ENCODE measurements at regions not wholly inside any gene's neighbourhood (a gene's known extent, or its start where the extent isn't known, plus 50 kb on each side); places are given as distances from the start of the nearest gene placed in this dataset.

DNA sequence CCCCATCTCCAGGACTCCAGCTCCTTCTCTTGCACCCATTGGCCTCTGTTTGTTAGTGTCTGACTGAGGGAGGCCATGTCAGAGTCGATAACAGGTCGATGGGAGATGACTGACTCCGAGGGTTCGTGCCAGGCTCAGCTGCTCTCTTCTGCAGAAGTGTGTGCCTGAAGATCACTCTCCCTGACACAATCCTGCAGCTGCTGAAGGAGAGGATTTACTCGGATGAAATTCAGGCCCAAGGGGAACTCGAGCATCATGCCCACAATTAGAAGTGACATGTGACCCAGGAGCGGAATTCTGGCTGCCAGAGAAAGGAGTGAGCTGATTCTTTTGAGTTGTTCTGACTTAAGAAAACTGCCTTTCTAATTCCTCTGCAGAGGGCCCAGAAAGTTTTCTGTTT lies 318.2 kb downstream of the MAFB start:
- no peaks in the 10 kb centered on the region for H3K27me3 ChIP-seq (ENCODE audit: control insufficient read depth, insufficient read depth, low read length)
- no peak overlapping the region for H3K9ac ChIP-seq (ENCODE audit: low read length)
- no peaks in the 10 kb centered on the region for H3K4me1 ChIP-seq (ENCODE audit: control insufficient read depth, insufficient read depth, low read length)
- no peaks in the 10 kb centered on the region for H3K36me3 ChIP-seq (ENCODE audit: control insufficient read depth, insufficient read depth, low read length)
- no peak overlapping the region for H3K27ac ChIP-seq (ENCODE audit: low read depth, low read length)
- no peak overlapping the region for H3K4me3 ChIP-seq (ENCODE audit: low read length)

DNA sequence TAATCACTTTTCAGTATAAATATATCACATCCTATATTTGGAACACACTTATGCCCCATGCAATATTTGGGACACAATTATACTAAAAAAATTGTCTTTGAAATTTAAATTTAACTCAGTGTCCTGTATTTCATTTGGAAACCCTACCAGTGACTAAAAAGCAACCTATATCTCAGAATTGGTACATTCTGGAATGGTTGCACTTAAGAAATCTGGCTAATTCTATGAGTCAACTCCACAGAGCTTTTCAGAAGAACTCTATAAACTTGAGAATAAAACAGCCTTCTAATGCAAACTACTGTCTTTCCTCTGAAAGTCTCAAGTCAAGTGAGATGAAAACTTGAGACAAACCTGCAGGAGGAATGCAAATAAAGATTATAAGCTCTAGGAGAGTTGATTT lies 320.2 kb downstream of the MAFB start:
- no peaks in the 10 kb centered on the region for H3K36me3 ChIP-seq (ENCODE audit: control insufficient read depth, insufficient read depth, low read length)
- H3K9ac ChIP-seq (ENCODE audit: low read length): no peak overlapping the region
- H3K27me3 ChIP-seq (ENCODE audit: control insufficient read depth, insufficient read depth, low read length): no peaks in the 10 kb centered on the region
- no peaks in the 10 kb centered on the region for H3K4me1 ChIP-seq (ENCODE audit: control insufficient read depth, insufficient read depth, low read length)
- H3K4me3 ChIP-seq (ENCODE audit: low read length): no peak overlapping the region
- no peak overlapping the region for H3K27ac ChIP-seq (ENCODE audit: low read depth, low read length)

GRCh38 chr20:40361916-40362315 lies 327.1 kb downstream of the MAFB start:
- no peaks in the 10 kb centered on the region for H3K27me3 ChIP-seq (ENCODE audit: control insufficient read depth, insufficient read depth, low read length)
- H3K9ac ChIP-seq (ENCODE audit: low read length): no peak overlapping the region
- H3K4me1 ChIP-seq (ENCODE audit: control insufficient read depth, insufficient read depth, low read length): no peaks in the 10 kb centered on the region
- no peak overlapping the region for H3K4me3 ChIP-seq (ENCODE audit: low read length)
- no peak overlapping the region for H3K27ac ChIP-seq (ENCODE audit: low read depth, low read length)
- no peaks in the 10 kb centered on the region for H3K36me3 ChIP-seq (ENCODE audit: control insufficient read depth, insufficient read depth, low read length)

DNA sequence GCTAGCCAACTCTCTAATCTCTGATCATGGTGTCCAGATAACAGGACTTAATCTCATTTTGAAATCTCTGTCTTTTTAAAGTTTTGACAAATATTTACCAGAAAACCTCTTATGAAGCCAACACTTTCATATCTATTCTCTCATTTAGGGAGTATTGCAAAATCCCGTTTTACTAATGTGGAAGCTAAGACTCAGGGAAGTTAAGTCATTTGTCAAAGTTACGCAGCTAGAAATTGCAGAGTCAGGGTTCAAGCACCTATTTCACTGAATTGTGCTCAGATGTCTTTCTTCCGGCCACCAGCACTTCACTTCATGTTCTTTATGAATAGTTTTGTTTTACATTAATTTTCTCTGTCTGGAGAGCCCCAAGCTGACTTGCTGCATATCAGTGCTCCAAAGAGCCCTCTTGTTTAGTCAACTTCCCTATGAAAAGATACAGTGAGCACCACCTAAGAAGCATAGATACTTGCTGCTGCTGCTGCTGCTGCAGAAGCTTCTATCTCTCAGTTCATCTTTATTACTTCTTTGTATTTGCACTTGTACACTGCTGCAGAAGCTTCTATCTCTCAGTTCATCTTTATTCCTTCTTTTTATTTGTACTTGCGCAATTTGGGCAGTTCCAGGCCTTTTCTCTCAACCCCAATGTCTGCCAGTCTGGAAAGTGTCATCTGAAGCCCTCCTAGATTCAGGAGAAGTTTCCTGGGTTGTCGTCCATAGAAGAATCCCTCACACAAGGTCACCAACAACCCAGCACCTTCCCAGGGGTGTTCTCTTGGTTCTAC lies 329.7 kb downstream of the MAFB start:
- no peaks in the 10 kb centered on the region for H3K36me3 ChIP-seq (ENCODE audit: control insufficient read depth, insufficient read depth, low read length)
- H3K4me1 ChIP-seq (ENCODE audit: control insufficient read depth, insufficient read depth, low read length): no peaks in the 10 kb centered on the region
- H3K27ac ChIP-seq (ENCODE audit: low read depth, low read length): no peak overlapping the region
- H3K27me3 ChIP-seq (ENCODE audit: control insufficient read depth, insufficient read depth, low read length): no peaks in the 10 kb centered on the region
- no peak overlapping the region for H3K4me3 ChIP-seq (ENCODE audit: low read length)
- H3K9ac ChIP-seq (ENCODE audit: low read length): no peak overlapping the region

DNA sequence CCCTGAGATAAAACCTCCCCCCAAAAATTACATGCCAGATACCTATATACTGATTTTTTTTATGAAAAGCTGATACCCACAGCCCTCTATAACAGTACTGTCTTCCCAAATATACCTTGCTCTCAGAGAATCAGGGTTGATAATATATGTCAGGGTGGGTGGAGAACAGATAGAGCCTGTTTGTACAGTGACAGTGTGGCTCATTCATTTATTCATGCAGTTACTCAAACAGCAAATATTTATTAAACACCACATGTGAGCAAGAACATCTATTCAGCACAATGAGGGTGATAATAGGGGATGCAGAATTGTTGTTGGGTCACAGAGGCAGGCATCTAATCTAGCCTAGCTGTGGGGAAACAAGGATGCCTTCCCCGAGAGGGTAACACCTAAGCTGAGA lies 334.2 kb downstream of the MAFB start:
- Histone ChIP-seq H3K27me3 (ENCODE audit: control insufficient read depth, insufficient read depth, low read length) (no peaks in the 10 kb centered on the region), H3K9ac (ENCODE audit: low read length) (no peak overlapping the region), H3K4me3 (ENCODE audit: low read length) (no peak overlapping the region), H3K4me1 (ENCODE audit: control insufficient read depth, insufficient read depth, low read length) (no peaks in the 10 kb centered on the region), H3K36me3 (ENCODE audit: control insufficient read depth, insufficient read depth, low read length) (no peaks in the 10 kb centered on the region), H3K27ac (ENCODE audit: low read depth, low read length) (no peak overlapping the region)

DNA sequence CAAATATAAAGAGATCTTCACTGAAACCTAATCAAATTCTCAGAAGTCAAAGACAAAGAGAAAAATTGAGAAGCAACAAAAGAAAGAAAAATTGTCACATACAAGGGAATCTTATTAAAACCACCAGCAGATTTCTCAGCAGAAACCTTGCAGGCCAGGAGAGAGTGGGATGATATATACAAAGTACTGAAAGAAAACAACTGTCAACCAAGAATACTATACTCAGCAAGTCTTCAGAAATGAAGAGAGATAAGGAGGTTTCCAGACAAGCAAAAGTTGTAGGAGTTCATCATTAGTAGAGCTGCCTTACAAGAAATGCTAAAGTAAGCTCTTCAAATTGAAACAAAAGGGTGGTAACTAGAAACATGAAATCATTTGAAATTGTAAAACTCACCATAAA lies 345.6 kb downstream of the MAFB start:
- no peaks in the 10 kb centered on the region for H3K27me3 ChIP-seq (ENCODE audit: control insufficient read depth, insufficient read depth, low read length)
- no peak overlapping the region for H3K4me3 ChIP-seq (ENCODE audit: low read length)
- H3K9ac ChIP-seq (ENCODE audit: low read length): no peak overlapping the region
- H3K4me1 ChIP-seq (ENCODE audit: control insufficient read depth, insufficient read depth, low read length): no peaks in the 10 kb centered on the region
- H3K27ac ChIP-seq (ENCODE audit: low read depth, low read length): no peak overlapping the region
- H3K36me3 ChIP-seq (ENCODE audit: control insufficient read depth, insufficient read depth, low read length): no peaks in the 10 kb centered on the region

GRCh38 chr20:40341561-40341960 lies 347.5 kb downstream of the MAFB start:
- H3K4me1 ChIP-seq (ENCODE audit: control insufficient read depth, insufficient read depth, low read length): no peaks in the 10 kb centered on the region
- no peak overlapping the region for H3K4me3 ChIP-seq (ENCODE audit: low read length)
- H3K9ac ChIP-seq (ENCODE audit: low read length): no peak overlapping the region
- H3K27ac ChIP-seq (ENCODE audit: low read depth, low read length): no peak overlapping the region
- no peaks in the 10 kb centered on the region for H3K27me3 ChIP-seq (ENCODE audit: control insufficient read depth, insufficient read depth, low read length)
- no peaks in the 10 kb centered on the region for H3K36me3 ChIP-seq (ENCODE audit: control insufficient read depth, insufficient read depth, low read length)

DNA sequence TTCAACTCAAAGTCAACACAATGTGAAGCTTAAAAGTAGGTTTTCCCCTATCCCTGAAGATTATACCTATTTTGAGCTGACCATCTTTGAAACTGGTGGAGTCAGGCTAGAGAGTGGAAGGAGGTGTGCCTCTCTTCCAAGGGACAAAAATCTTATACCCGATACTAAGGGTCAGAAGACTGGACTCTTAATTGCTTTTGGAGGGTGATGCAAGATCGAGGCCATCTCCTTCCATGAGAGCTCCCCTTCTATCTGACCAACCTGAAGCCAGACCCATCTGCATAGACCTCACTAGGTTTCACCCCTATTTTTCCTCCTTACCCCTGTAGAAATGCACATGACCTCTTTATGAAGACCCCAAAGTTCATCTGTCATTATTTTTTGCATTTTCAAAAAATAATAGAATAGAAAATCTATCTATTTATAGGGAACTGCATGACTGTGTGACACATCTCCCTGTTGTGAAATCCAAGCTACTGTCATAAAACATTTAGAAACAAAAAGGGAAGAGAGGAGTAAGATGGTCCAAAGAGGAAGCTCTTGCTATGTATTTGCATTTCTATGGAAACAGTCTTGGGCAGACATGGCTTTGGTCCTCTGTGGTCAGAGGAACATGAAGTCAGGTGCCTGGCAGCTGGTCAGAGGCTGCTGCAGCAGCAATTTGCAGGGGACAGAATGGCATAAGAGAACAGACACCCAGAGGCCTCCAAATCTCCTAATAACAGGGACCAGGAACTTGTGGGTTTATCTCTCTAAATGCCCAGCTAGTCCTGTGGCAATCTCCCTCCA lies 349.2 kb downstream of the MAFB start:
- no peaks in the 10 kb centered on the region for H3K27me3 ChIP-seq (ENCODE audit: control insufficient read depth, insufficient read depth, low read length)
- no peak overlapping the region for H3K4me3 ChIP-seq (ENCODE audit: low read length)
- no peak overlapping the region for H3K9ac ChIP-seq (ENCODE audit: low read length)
- H3K27ac ChIP-seq (ENCODE audit: low read depth, low read length): no peak overlapping the region
- no peaks in the 10 kb centered on the region for H3K4me1 ChIP-seq (ENCODE audit: control insufficient read depth, insufficient read depth, low read length)
- no peaks in the 10 kb centered on the region for H3K36me3 ChIP-seq (ENCODE audit: control insufficient read depth, insufficient read depth, low read length)

GRCh38 chr20:40336533-40336932 lies 352.5 kb downstream of the MAFB start:
- Histone ChIP-seq H3K27ac (ENCODE audit: low read depth, low read length) (no peak overlapping the region), H3K4me1 (ENCODE audit: control insufficient read depth, insufficient read depth, low read length) (no peaks in the 10 kb centered on the region), H3K9ac (ENCODE audit: low read length) (no peak overlapping the region)

DNA sequence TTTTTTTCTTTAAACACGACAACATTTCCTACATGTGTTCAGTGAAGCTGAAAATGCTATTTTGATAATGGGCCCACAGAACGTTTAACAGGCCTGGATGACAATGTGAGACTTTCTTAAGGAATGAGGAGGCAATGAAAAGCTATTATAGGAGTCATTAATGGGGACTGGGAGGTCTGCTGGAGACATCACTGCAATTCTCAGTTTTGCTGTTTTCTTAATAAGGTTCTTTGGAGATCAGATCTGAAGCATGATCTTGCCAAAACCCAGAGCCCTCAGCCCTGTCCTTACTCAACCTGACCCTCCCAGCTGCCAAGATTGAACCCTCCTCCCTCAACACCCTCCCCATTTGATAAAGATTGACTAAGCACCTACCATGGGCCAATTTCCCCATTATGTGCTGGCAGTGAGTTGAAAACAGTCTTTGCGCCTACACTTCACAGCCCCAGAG lies 353.1 kb downstream of the MAFB start:
- H3K36me3 ChIP-seq (ENCODE audit: control insufficient read depth, insufficient read depth, low read length): no peaks in the 10 kb centered on the region
- H3K4me3 ChIP-seq (ENCODE audit: low read length): no peak overlapping the region
- H3K9ac ChIP-seq (ENCODE audit: low read length): no peak overlapping the region
- no peak overlapping the region for H3K27ac ChIP-seq (ENCODE audit: low read depth, low read length)
- no peaks in the 10 kb centered on the region for H3K27me3 ChIP-seq (ENCODE audit: control insufficient read depth, insufficient read depth, low read length)
- no peaks in the 10 kb centered on the region for H3K4me1 ChIP-seq (ENCODE audit: control insufficient read depth, insufficient read depth, low read length)

More at GRCh38 chr20:40336533-40336932, 352.5 kb downstream of the MAFB start:
- H3K4me3 ChIP-seq (ENCODE audit: low read length): no peak overlapping the region
- H3K27me3 ChIP-seq (ENCODE audit: control insufficient read depth, insufficient read depth, low read length): no peaks in the 10 kb centered on the region
- no peaks in the 10 kb centered on the region for H3K36me3 ChIP-seq (ENCODE audit: control insufficient read depth, insufficient read depth, low read length)

- Histone ChIP-seq H3K27me3 (ENCODE audit: control insufficient read depth, insufficient read depth, low read length) (no peaks in the 10 kb centered on the region), H3K9ac (ENCODE audit: low read length) (no peak overlapping the region), H3K4me1 (ENCODE audit: control insufficient read depth, insufficient read depth, low read length) (no peaks in the 10 kb centered on the region), H3K36me3 (ENCODE audit: control insufficient read depth, insufficient read depth, low read length) (no peaks in the 10 kb centered on the region), H3K4me3 (ENCODE audit: low read length) (no peak overlapping the region), H3K27ac (ENCODE audit: low read depth, low read length) (no peak overlapping the region)
These were observed 353.6 kb downstream of the MAFB start for GRCh38 chr20:40335437-40335836.

DNA sequence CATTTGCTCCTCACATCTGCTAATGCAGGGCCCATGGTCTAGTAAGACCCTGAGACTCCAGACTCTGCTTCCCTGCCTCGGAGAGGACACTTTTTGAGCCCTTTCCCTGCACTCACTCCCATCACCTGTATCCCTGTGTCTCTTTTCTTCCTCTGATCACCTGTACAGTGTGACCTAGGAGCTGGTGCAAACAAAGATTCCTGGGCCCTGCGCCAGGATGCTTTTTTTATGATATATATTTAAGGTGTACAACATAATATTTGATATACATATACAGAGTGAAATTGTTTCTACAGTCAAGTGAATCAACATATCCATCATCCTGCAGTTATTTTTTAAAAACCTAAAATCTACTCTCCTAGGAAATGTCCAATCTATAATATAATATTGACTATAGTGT lies 355.4 kb downstream of the MAFB start:
- Histone ChIP-seq H3K36me3 (ENCODE audit: control insufficient read depth, insufficient read depth, low read length) (no peaks in the 10 kb centered on the region), H3K27me3 (ENCODE audit: control insufficient read depth, insufficient read depth, low read length) (no peaks in the 10 kb centered on the region), H3K9ac (ENCODE audit: low read length) (no peak overlapping the region), H3K4me1 (ENCODE audit: control insufficient read depth, insufficient read depth, low read length) (no peaks in the 10 kb centered on the region), H3K27ac (ENCODE audit: low read depth, low read length) (no peak overlapping the region), H3K4me3 (ENCODE audit: low read length) (no peak overlapping the region)

Data from rectal smooth muscle tissue (tissue), 1 donor.